GM21390 (cell line): ENCODE measurements at regions not wholly inside any gene's neighbourhood (a gene's known extent, or its start where the extent isn't known, plus 50 kb on each side); places are given as distances from the start of the nearest gene placed in this dataset.
"Not testable (repeated sequence)": the region's sequence is repeated elsewhere in the genome, so short reads cannot be mapped to it uniquely, and the experiment has no call there.

Experiments
- ATAC-seq: cut with Tn5 transposase; IDR thresholded peaks from one replicate; pipeline ENCODE4 v1.9.1; 2021; ENCODE audit not compliant: unreplicated experiment

DNA sequence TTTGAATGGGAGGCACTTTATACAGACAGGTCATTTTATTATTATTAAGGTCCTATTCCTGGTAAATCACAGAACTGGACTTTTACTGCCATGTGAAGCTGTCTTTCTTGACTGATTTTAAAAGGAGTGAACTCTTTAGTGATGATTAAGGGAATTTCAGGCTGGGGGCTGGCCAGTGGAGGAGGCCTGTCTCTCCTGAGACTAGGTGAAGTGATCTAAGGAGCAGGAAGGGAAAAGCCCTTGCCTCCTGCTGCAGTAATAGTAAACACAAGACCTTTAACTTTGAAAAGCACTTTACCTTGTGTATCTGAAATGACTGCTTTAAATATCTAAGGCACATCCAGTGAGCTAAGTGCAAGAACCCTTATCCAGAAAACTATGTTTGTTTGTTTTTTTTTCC, 118.0 kb upstream of the SPAG17 start:
- ATAC-seq, result no peak

DNA sequence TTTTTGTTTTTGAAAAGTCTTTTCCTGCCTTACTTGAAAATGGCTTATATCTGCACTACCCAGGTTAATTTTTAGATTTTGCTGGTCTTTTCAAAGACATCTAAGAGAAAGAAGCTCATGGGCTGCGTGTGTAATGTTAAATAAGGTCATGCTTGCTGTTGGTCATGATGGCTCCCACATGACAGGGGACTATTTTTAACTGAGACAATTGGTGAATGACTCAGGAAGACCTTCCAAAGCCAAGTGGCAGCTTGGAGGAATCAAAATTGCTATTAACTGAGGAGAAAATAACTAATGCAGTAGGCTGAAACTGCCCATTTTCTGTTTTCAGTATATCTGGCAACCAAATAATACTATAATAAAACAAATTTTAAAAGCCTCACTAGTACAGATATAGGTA, 117.1 kb upstream of the SPAG17 start:
- ATAC-seq, result no peak

DNA sequence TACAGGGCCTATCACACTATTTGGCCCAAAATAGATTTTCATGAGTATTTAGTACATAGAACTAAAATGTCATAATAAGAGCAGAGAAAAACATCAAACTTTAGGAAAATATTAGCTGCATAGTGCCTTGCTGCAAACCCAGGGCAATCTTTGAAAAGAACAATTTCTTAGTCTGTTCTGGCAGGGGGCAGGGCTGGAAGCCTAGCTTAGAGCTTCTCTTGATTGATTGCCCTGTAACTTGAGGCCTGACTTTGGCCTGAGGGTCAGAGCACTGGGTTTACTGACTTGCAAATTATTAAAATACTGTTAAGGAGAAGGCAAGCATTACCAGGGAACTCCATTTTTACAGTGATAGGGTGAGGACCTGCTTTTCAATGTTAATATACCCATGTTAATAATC, 115.8 kb upstream of the SPAG17 start:
- no peak for ATAC-seq

DNA sequence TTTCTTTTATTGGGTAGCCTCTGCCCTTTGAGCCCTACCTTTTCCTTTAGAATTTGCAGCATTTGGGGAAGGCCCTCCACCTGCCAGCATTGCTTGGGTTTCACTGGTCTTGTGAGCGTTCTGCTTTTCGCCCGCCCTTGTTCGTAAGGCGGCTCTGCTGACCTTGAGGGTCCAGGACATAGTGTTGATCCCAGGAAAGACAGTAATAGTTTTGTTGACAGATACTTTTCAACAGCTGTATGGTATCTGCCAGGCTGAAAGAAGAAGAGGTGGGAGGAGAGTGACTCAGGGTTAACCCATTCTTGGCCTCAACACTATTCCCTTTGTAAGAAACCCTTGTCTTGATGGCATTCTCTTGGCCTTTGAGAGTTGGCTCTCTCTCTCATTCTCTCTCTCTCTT, 113.4 kb upstream of the SPAG17 start:
- no peak for ATAC-seq

DNA sequence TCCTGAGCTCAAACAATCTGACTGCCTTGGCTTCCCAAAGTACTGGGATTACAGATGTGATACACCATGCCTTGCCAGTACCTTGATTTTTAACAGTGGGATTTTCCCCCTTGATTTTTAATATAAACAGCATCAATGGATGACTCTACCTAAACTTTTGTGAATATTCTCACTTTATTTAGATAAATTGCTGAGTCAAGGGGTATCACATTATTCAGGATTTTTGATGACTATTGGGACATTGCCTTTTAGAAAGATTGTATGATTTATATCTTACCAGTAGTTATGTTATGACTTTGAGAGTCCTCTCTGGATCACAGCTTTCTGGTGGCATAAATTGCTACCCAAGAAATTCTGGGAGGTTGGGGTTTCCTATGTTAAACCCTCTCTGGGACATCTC, 112.5 kb upstream of the SPAG17 start:
- no peak for ATAC-seq

DNA sequence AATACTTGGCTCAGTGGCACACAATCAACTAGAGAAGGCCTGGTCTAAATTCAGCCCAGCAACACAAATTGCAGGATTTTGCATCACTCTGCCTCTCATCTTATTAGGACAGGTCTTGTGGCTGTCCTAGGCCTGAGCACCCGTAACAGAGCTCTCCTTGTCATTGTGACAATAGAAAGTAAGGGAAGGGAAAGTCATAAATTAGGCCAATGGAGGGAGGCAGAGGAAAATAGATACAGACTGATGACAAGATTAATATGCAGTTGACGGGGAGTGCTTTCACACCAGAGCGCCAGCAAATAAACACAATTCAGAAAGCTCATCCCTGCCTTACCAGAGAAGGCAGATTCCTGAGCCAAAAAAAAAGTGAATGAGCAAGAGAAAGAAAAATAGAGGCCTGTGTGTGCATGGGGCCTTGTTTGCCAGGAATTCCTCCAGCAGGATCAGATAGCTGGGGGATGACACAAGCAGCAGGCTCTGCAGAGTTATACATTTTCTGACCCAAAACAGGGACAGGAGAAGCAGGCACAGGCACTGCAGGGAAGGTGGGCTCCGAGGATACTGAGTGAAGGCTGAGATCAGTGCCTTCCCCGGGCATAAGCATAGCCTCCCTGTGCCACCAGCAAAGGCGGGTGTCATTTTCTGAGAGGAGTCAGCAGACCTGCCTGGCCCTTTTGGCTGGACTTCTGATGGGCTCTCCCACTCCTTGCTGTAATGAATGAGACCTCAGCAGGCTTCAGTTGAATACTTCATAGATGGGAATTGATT, 110.0 kb upstream of the SPAG17 start:
- no peak for ATAC-seq

DNA sequence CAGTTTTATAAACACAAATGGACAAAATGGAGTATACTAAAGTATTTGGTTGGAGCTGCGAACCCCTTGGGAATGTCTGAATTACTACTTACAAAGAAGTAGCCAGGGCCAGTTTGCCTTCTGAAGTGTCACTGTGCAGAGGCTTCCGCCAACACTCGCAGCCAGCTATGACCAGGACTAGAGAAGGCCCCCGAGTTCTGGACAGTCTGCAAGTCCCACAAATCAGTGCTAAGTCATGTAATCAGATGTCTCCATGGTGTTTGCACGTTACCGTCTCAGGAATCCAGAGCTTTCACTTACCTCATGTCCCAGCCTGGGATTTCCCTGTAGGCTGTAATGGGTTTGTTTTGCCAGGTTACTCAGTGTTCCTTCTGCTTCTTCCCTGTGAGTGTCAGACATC, 106.6 kb upstream of the SPAG17 start:
- no peak for ATAC-seq

DNA sequence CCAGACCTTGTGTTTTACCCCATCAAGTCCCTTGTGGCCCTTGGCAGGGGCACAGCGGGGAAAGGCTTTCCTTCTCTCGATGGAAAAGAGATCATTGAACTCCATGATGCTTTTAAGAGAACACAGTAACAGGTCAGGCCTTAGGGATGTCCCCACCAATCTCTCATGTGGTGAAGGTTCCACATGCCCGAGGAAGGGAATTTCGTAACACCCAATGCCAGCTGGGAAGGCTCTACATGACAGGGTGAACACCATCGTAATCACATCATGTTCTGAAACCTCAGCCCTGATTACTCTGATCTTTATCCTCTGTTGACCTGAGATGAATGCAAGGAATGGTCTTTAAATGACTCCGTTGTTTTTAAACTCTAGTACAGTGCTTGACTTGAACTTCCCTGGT, 105.5 kb upstream of the SPAG17 start:
- ATAC-seq, result no peak

DNA sequence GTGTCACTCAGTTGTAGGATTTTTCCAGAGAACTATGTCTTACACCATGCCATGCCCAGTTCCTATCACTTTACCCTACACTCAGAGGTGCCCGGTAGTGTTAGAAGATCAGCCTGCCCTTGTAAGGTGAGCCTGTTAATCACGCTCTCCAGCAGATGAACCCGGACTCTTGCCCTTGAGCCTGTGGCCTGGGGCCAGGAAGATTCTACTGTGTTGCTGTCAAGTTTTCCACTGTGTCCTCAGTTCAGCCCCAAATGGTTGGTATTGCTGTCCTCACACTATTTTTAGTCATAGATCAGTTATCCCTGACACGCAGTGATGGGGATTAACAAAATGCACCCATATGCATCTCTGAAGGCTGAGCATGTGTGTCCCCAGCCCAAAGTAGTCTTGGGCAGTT, 105.0 kb upstream of the SPAG17 start:
- ATAC-seq, result no peak

DNA sequence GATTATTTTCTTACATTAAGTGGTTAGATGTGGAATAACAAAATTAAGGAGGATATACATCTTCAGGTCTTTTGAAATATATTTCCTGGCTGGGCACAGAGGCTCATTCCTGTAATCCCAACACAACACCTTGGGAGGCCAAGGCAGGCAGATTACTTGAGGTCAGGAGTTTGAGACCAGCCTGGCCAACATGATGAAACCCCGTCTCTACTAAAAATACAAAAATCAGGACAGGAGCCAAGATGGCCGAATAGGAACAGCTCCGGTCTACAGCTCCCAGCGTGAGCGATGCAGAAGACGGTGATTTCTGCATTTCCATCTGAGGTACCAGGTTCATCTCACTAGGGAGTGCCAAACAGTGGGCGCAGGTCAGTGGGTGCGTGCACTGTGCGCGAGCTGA, 95.6 kb upstream of the SPAG17 start:
- not testable (repeated sequence) for ATAC-seq

DNA sequence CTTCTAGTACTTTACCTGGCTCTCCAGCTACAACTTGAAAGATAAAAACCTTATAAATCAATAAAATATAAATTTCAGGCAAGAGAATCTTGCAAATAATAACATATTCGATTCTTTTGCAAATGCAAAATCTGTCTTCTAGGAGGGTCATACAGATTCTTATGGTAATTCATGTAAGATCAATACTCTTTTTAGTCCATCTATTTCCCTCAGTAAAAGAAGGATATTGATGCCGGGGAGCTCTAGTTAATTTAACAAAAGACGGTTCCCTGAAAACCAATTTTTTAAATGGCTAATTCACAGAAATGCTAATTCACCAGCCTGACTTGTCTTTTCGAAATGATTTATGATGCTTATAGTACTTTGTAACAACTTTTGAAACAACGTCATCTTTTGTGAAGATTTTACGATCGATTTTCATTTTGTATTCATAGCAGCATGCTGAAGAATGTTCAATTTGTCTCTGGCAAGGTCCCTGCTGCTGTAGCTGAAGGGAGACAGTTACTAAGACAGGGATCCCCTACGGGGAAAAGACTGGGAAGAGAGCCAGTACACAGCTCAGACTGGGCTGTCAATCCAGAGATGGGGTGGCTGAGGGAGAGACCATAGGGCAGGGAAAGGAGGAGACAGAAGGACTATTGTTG, 90.6 kb upstream of the SPAG17 start:
- ATAC-seq, result no peak

DNA sequence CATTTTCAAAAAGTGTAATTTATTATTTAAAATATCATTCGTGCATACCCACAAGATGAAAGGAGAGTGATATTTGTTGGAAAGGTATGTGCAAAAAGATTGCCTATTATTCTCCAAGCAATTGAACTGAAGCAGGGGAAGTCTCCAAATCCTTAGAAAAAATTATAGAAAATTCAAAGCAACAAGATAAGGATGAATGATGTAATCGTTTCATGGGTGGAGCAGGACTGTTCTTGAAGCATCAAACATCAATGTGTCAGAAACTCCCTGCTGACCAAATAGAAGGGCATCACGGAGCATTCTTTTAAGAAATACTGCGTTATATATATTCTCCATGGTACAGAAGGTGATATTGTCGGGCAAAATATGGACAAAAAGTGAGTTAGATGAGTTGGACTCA, 87.9 kb upstream of the SPAG17 start:
- no peak for ATAC-seq

DNA sequence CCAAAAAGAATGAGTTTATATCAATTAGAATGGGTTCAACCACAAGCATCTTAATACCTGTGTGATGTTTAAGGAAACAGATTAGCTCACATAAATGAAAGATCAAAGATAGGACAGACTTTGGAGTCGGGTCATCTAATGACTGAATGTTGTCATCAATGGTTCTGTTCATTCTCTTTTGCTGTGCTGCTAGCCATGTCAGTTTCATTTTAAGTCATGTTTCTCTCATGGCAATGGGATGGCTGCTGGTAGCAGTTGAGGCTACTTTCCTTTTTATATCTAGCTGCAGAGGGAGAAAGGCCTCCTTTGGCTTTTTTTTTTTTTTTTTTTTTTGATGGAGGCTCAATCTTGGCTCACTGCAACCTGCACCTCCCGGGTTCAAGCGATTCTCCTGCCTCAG, 86.9 kb upstream of the SPAG17 start:
- ATAC-seq, result no peak

DNA sequence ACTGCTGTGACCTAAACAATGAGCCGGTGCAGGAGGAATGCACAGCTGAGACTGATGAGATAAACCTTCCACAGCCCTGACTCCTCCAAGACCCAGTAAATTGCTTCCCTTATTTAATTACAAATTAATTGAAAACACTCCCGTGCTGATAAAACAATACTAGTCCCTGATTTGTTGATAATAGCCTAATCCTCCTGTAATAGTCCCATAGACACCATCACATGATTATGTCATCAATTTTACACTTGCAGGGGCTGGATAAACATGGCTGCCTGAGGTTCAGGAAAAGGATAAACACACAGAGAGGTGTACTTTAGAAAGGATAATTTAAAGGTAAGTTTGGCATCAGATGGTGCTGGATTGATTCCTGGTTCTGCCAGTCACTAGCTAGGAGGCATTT, 84.6 kb upstream of the SPAG17 start:
- ATAC-seq, result no peak

DNA sequence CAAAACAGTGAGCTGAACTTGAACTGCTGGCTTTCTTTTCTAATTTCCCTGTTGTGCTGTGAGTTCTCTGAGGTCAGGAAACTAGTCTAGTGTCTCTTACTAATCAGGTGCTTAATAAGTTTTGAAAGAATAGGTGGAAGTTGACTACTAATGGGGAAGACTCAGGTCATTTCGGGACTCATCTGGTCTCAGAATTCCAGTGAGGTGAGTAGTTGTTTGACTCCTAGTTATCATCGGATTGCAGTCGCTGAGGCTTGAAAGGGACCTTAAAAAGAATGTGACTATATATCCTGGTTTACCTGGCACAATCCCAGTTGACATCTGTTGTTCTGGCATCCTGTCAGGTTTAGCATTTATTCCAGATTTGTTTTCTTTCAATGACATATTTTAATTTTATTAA, 81.4 kb upstream of the SPAG17 start:
- ATAC-seq, result no peak

DNA sequence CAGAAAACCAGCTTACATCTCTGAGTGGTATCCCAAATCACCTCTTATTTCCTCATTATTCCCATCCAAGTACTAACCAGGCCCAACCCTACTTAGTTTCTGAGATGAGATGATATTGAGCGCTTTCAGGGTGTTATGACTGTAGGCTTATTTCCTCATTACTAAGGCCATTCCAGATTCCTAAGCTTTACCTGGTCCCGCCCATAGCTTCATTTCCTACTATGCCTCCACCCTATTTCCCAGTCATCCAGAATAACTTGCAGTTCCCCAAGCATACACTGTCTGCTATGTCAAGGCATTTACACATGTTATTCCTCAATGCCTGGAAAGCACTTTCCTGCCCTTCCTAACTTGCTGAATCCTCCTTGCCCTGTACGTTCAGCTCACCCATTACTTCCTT, 79.3 kb upstream of the SPAG17 start:
- ATAC-seq, result no peak

DNA sequence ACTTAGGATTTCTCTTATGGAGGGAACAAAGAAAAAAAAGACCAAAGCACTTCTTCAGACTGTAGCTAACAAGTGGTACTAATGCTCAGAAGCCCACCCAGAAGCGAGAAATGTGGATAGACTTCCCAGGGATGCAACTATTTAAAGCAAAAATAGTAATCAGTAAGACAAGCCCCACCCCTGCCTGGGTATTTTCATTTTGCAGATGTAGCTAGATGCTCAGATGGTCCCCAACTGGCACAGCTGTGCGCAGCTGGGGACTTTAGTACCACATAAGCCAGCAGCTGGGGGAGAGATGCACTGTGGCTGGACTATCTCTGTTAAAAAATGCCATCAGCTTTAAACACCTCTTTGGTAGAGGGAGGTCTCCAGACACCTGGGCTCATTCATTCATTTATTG, 77.8 kb upstream of the SPAG17 start:
- no peak for ATAC-seq

DNA sequence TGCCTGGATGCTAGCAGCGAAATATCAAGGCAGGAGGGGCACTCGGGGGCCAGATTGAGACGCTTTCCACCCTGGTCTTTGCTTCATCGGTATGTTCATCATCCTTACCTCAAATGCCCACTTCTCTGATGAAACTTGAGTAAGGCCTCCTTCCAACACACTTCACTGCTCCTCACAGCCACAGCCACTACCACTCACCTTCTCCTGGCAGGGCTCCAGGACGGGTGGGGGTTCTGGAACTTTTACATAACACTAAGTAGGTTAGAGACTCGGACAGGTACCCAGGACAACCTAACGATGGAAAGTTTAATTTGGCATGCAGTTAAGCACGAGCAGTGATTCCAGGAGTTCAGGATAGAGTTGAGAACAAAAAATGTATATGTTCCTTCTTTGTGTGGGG, 73.9 kb upstream of the SPAG17 start:
- no peak for ATAC-seq

DNA sequence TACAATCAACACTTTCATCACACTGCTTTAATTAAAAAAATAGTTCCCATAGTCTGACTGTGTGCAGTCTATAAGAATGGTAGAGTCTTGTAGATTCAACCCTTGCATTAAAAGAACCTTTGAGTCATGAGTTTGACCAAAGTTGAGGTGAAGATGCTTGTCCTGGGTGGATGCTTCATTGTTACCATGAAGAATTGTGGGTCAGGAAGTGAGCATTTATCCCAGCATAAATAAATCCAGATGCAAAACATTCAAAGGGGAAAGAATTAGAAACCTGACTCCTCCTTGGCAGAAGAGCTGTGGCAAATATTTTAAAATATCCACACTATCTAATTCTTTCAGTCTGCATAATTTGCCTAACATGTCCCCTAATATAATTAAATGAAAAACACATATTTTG, 72.9 kb upstream of the SPAG17 start:
- ATAC-seq, result no peak

DNA sequence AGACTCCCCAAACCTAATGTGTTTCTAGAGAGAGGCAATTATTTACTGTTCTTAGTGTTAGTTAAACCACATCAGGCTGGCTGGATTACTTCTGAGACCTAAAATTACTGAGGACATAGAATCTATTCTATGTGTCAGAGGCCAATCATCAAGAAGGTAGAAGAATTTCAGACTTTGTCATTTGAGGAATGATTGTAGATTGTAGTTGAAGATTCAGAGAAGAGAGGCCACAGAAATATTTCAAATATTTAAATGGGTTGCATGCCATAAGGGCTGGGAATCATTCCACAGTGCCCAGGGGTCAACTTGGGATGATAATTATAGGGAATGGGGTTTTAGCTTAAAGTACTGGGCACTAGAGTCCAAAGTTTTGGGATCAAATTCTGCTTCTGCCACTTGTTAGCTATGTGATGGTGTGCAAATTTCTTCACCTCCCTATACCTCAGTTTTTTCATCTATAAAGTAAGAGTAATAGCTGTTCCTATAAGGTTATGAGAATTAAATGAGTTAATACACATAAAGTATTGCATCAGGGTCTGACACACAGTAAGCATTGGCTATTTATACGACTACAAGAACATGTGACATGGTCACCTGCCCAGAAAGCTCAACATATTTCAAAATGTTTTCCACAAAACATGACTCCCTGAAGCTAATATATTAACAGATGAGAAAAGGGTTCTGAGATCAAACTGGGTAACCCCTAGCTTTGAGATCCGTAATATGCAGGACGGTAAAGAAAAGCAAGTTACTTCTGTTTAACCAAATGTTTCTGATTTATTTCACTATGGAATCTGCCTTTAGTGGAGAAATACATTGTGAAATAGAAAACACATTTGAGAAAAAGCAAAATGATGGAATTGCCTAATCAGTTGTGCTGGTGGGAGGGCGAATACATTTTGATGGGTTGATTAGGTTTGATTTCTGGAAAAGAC, 69.7 kb upstream of the SPAG17 start:
- ATAC-seq, result no peak

DNA sequence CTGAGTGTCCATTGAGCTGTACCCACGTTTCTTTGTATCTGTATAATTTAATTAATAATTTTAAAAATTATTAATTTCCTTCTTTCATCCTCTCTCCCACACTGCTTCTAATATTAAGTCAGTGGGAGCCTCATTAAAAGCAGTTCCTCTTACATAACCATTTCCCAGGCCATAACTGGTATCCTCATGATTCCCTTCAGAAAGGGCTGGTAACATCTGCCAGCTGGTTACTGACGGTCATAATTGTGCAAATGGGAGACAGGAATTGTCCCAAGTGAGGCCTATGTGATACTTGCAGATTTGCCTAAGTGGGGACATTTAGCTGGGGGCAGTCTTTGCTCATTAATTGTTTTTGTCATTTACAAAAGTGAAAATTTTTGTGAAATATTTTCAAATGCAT, 69.0 kb upstream of the SPAG17 start:
- ATAC-seq, result no peak
